ENCODE measurements at regions not wholly inside any gene's neighbourhood (a gene's known extent, or its start where the extent isn't known, plus 50 kb on each side); places are given as distances from the start of the nearest gene placed in this dataset.

DNA sequence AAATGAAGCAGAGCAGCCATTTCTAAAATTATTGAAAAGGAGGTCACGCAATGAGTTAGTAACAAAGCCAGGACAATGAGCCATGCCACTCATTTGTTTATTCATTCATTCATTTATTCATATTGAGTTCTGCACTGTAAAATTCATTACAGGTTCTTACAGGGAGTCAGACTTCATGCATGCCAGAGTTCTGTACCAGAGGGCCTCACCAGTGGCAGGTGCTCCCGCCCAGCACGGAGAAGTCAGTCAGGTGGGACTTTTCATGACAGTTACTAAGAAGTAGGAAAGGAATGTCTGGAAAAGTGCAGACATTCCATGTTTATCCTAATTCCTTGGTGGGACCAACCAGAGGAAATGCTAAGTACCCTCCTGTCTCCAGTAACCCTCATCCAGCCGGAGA, 217.5 kb upstream of the BLID start:
- TF ChIP-seq, protein P1, sequence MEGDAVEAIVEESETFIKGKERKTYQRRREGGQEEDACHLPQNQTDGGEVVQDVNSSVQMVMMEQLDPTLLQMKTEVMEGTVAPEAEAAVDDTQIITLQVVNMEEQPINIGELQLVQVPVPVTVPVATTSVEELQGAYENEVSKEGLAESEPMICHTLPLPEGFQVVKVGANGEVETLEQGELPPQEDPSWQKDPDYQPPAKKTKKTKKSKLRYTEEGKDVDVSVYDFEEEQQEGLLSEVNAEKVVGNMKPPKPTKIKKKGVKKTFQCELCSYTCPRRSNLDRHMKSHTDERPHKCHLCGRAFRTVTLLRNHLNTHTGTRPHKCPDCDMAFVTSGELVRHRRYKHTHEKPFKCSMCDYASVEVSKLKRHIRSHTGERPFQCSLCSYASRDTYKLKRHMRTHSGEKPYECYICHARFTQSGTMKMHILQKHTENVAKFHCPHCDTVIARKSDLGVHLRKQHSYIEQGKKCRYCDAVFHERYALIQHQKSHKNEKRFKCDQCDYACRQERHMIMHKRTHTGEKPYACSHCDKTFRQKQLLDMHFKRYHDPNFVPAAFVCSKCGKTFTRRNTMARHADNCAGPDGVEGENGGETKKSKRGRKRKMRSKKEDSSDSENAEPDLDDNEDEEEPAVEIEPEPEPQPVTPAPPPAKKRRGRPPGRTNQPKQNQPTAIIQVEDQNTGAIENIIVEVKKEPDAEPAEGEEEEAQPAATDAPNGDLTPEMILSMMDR (IDR thresholded peaks at IDR 0.05), result no peak
- TF ChIP-seq EZH2phosphoT487 (IDR thresholded peaks at IDR 0.05), result no peak
